ENCODE measurements at regions not wholly inside any gene's neighbourhood (a gene's known extent, or its start where the extent isn't known, plus 50 kb on each side); places are given as distances from the start of the nearest gene placed in this dataset.

DNA sequence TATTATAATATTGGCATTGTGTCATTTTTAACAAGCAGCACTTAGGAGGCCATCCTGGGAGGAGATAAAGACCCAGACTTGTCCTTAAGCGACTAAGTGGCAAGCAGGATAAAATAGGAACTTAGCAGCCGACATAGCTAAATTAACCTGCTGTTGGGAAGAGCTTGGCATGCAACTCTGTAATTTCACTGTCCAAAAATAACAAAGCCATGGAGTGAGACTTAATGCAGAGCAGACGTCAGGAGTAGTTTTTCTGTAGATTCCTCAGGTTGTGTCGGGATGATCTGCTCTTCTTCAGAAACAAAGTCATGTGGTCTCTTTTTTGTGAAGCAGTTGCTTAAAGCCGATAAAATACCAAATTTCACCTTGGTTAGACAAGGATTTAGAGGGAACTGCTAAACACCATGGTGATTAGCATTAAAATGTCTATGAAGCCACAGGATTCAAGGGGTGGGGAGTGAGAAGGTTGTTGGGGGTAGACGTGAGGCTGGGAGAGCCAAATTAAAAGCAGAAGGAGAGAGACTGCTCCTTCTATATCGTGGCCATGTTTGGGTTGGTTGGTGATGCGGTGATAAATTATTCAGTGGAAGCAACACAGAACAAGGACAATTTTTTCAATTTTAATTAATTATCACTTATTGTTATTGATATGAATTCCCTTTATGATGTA lies 303.0 kb downstream of the CSNK1G3 start:
- Histone ChIP-seq H3K9ac (ENCODE audit: low read depth in 1 of 2, low read length in 2 of 2) (no peak overlapping the region), H3K27me3 (ENCODE audit: control insufficient read depth in 4 of 4, insufficient read depth in 4 of 4, low read length in 3 of 4) (no peaks in the 10 kb centered on the region), H3K27ac (ENCODE audit: low read depth in 1 of 2, low read length in 2 of 2) (no peak overlapping the region), H3K4me3 (ENCODE audit: low read depth in 1 of 3, low read length in 3 of 3) (no peak overlapping the region), H3K9me3 (ENCODE audit: control insufficient read depth in 4 of 4, low read length in 3 of 4) (no peaks in the 10 kb centered on the region), H3K4me1 (ENCODE audit: control insufficient read depth in 4 of 4, insufficient read depth in 4 of 4, low read length in 3 of 4) (no peaks in the 10 kb centered on the region), H3K36me3 (ENCODE audit: control insufficient read depth in 4 of 4, insufficient read depth in 3 of 4, low read depth in 1 of 4, low read length in 3 of 4) (no peaks in the 10 kb centered on the region)
- WGBS = 68% methylated on average over 8 of the region's 8 CpGs
- DNase-seq (ENCODE audit: low spot score) = no peak
- TF ChIP-seq, protein P1, sequence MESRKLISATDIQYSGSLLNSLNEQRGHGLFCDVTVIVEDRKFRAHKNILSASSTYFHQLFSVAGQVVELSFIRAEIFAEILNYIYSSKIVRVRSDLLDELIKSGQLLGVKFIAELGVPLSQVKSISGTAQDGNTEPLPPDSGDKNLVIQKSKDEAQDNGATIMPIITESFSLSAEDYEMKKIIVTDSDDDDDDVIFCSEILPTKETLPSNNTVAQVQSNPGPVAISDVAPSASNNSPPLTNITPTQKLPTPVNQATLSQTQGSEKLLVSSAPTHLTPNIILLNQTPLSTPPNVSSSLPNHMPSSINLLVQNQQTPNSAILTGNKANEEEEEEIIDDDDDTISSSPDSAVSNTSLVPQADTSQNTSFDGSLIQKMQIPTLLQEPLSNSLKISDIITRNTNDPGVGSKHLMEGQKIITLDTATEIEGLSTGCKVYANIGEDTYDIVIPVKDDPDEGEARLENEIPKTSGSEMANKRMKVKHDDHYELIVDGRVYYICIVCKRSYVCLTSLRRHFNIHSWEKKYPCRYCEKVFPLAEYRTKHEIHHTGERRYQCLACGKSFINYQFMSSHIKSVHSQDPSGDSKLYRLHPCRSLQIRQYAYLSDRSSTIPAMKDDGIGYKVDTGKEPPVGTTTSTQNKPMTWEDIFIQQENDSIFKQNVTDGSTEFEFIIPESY (IDR thresholded peaks at IDR 0.05) = no peak
- TF ChIP-seq, protein P2, sequence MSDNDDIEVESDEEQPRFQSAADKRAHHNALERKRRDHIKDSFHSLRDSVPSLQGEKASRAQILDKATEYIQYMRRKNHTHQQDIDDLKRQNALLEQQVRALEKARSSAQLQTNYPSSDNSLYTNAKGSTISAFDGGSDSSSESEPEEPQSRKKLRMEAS (IDR thresholded peaks at IDR 0.05) = no peak
- TF ChIP-seq, protein P3, sequence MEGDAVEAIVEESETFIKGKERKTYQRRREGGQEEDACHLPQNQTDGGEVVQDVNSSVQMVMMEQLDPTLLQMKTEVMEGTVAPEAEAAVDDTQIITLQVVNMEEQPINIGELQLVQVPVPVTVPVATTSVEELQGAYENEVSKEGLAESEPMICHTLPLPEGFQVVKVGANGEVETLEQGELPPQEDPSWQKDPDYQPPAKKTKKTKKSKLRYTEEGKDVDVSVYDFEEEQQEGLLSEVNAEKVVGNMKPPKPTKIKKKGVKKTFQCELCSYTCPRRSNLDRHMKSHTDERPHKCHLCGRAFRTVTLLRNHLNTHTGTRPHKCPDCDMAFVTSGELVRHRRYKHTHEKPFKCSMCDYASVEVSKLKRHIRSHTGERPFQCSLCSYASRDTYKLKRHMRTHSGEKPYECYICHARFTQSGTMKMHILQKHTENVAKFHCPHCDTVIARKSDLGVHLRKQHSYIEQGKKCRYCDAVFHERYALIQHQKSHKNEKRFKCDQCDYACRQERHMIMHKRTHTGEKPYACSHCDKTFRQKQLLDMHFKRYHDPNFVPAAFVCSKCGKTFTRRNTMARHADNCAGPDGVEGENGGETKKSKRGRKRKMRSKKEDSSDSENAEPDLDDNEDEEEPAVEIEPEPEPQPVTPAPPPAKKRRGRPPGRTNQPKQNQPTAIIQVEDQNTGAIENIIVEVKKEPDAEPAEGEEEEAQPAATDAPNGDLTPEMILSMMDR (IDR thresholded peaks at IDR 0.05; ENCODE audit: low read depth, low read length, missing input control) = no peak
- TF ChIP-seq SP1 (IDR thresholded peaks at IDR 0.05) (no peak), RXRA (IDR thresholded peaks at IDR 0.05) (no peak), EGR1 (IDR thresholded peaks at IDR 0.05; ENCODE audit: low read depth in 2 of 2) (no peak), FOXA1 (IDR thresholded peaks at IDR 0.05) (no peak), TAF1 (conservative IDR thresholded peaks at IDR 0.05) (no peak), RAD21 (IDR thresholded peaks at IDR 0.05) (no peak), HNF4G (IDR thresholded peaks at IDR 0.05) (no peak)

DNA sequence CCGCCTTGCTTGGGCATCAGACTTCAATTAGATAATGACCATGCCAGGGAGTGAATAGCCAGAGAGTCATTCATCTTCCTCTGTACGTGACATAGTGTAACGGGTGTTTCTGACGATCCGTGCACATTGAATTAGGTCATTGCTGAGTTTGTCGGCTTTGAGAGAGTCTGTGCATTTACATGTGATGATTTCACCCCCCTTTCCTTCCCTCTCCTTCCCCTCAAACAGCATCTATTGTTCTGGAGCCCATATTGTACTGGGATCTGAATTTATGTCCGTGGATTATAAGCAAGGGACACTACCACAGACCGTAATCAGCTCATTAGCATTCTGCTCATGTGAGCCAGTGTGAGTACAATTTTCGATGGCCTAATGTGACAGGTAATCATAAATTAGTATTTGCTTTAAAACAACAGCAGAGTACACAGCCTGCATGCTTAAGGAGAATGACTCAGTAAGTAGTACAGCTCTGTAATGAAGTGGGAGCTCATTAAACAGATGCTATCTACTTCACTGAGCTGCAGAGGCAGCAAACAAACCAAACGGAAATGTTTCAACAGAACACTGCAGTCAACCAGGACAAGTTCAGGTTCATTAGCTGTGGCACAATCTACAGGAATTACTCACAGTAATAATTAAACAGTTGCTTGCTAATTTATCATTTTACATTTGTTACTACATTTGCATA lies 302.1 kb downstream of the CSNK1G3 start:
- no peak for DNase-seq (ENCODE audit: low spot score)
- 60% methylated on average over 10 of the region's 10 CpGs for WGBS
- Histone ChIP-seq H3K27me3 (ENCODE audit: control insufficient read depth in 4 of 4, insufficient read depth in 4 of 4, low read length in 3 of 4) (no peaks in the 10 kb centered on the region), H3K36me3 (ENCODE audit: control insufficient read depth in 4 of 4, insufficient read depth in 3 of 4, low read depth in 1 of 4, low read length in 3 of 4) (no peaks in the 10 kb centered on the region), H3K9ac (ENCODE audit: low read depth in 1 of 2, low read length in 2 of 2) (no peak overlapping the region), H3K9me3 (ENCODE audit: control insufficient read depth in 4 of 4, low read length in 3 of 4) (no peaks in the 10 kb centered on the region), H3K4me3 (ENCODE audit: low read depth in 1 of 3, low read length in 3 of 3) (no peak overlapping the region), H3K4me1 (ENCODE audit: control insufficient read depth in 4 of 4, insufficient read depth in 4 of 4, low read length in 3 of 4) (no peaks in the 10 kb centered on the region), H3K27ac (ENCODE audit: low read depth in 1 of 2, low read length in 2 of 2) (no peak overlapping the region)
- TF ChIP-seq, protein P3 (IDR thresholded peaks at IDR 0.05; ENCODE audit: low read depth, low read length, missing input control) = no peak
- TF ChIP-seq RXRA (IDR thresholded peaks at IDR 0.05) (peak in 1 of 2 donors; percentile 46), FOXA2 (IDR thresholded peaks at IDR 0.05) (no peak)
